Tibial nerve (tissue), 4 donors: ENCODE measurements at regions not wholly inside any gene's neighbourhood (a gene's known extent, or its start where the extent isn't known, plus 50 kb on each side); places are given as distances from the start of the nearest gene placed in this dataset.

Source experiments
- EP300 ChIP-seq, 2 donors: sonication (generic); formaldehyde crosslinking; IDR thresholded peaks; one replicate each; pipeline ENCODE4 v1.6.1; 2017; ENCODE audit warnings: antibody characterized with exemption in 2 of 2, mild to moderate bottlenecking in 1 of 2
- POLR2A ChIP-seq, 2 donors: fragments of 450-650 bp; IDR thresholded peaks; one replicate each; pipeline ENCODE4 v1.6.1; 2017; ENCODE audit warnings: antibody characterized with exemption in 2 of 2, mild to moderate bottlenecking in 2 of 2, moderate library complexity in 2 of 2
- TF ChIP-seq, protein P1 (sequence below), 5 experiments: fragments of 200-600 bp in 3 of 5; fragments of 450-650 bp in 2 of 5; sonication (generic) in 3 of 5; IDR thresholded peaks; one replicate each; pipeline ENCODE4 v1.5.1; 2016 to 2019; ENCODE audit warnings: antibody characterized with exemption in 5 of 5, mild to moderate bottlenecking in 3 of 5, moderate library complexity in 2 of 5

DNA sequence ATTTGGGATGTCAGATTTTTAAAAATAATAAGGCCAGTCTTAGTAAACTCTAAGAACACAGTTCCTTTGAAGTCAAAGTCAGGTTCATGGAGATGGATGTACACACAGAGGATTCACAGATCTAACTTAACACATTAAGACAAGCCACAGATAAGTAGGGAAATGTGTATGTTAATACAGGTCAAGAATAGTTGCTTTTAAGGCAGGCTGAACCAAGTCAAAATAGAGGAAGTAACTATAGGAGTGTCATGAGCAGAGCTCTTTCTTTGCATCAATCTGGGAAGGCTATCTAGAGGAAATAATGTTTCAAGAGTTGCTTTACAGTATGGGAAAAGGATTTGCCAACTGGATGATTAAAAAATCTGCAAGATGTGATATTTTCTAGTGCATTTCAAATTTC, 128.0 kb upstream of the FBXO11 start:
- TF ChIP-seq, protein P1, sequence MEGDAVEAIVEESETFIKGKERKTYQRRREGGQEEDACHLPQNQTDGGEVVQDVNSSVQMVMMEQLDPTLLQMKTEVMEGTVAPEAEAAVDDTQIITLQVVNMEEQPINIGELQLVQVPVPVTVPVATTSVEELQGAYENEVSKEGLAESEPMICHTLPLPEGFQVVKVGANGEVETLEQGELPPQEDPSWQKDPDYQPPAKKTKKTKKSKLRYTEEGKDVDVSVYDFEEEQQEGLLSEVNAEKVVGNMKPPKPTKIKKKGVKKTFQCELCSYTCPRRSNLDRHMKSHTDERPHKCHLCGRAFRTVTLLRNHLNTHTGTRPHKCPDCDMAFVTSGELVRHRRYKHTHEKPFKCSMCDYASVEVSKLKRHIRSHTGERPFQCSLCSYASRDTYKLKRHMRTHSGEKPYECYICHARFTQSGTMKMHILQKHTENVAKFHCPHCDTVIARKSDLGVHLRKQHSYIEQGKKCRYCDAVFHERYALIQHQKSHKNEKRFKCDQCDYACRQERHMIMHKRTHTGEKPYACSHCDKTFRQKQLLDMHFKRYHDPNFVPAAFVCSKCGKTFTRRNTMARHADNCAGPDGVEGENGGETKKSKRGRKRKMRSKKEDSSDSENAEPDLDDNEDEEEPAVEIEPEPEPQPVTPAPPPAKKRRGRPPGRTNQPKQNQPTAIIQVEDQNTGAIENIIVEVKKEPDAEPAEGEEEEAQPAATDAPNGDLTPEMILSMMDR (IDR thresholded peaks at IDR 0.05) = no peak
- TF ChIP-seq POLR2A (IDR thresholded peaks at IDR 0.05) (no peak), EP300 (IDR thresholded peaks at IDR 0.05) (no peak)
